H54 (cell line): ENCODE measurements at regions not wholly inside any gene's neighbourhood (a gene's known extent, or its start where the extent isn't known, plus 50 kb on each side); places are given as distances from the start of the nearest gene placed in this dataset.

Experiments
- DNase-seq: peaks from one replicate; pipeline ENCODE4 v3.0.0; 2011; ENCODE audit warnings: low spot score, mixed read lengths; ENCODE audit not compliant: insufficient read length
- FAIRE-seq: peaks from 3 replicates; lab custom pipeline; 2011; peaks lifted over from hg19 to GRCh38; lab: Jason Lieb, UNC
- POLR2A ChIP-seq: IDR thresholded peaks from 2 replicates; pipeline ENCODE4 v1.6.1; 2011; ENCODE audit warnings: low read depth, mild to moderate bottlenecking, low read length

DNA sequence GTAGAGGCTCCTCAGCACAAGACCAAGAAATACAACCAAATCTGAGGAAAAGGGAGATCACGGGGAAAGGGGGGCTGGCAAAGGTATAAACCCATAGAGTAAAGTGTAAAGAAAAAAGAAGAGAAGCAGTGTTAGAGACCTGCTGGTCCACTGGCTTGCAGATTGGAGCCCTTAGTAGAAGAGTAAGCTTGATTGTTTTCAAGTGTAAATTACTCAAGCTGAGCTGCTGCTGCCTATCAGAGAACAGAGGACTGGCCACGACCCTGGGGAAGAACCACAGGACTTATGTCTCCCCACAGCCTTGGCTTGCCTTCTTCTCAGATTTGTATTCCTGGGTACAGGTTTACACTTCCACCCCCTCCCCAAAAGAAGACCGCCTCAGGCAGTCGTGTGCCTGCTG, 294.2 kb downstream of the LMX1A start:
- DNase-seq = no peak
- no peak for FAIRE-seq

DNA sequence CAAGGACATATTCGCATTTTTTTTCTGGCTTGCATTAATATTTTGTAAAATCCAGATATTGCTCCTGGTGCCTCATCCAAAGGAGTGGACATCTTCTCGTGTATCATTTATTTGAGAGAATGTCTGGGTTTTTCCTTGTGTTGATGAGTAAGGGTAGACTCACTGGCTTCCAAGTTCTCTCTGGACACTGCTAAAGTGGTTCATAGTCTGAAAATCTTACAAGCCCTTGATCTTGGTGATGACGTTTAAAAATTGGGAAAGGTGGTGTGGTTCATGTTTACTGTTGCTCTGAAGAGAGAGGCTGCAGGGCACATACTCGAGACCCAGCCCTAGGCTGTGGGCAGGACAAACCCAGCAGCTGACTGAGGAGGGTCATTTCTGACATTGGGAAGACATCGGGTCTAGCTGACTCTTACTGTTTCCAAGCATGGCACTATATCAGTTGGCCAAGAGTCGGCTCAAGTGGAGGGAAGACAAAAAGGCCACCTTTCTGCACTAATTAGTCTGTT, 296.2 kb downstream of the LMX1A start:
- no peak for DNase-seq
- no peak for FAIRE-seq
- TF ChIP-seq POLR2A = no peak

More for the DNA sequence above, 294.2 kb downstream of the LMX1A start:
- TF ChIP-seq POLR2A = no peak

DNA sequence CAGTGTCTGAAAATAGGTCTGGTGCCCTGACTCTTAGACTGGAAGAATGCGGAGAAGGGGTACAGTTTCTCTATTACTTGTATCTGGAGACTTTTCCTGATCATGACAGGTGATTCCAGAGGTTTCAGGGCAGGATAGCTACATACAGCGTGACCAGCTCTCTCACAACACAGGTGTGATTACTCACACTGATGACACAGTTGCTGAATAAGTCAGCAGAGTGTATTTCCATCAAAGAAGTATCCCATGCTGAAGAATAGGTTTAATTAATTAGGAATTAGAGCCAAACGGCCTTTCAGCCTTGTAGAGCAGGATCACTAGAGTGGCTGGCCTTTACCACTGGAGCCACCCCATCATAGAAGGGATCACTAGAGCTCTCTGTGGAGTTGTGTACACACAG, 298.6 kb downstream of the LMX1A start:
- FAIRE-seq (no peak), DNase-seq (no peak)
- TF ChIP-seq POLR2A = no peak

DNA sequence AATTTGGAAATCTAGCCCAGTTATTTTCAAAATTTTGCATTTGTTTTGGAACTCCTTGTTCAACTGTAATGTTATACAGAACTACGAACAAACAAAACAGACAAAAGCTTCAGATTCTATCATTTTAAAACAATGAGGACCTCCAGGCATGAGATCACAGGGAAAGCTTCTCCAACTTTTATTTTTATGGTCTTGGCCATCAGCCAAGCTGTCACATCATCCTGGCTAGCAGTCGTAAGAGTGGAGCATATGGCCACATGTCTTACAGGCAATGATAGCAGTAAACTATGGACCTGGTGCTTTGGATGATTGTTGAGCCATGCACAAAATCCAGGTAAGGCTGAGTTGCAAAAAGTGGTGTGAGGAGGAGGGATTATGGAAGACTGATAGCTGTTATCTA, 299.6 kb downstream of the LMX1A start:
- FAIRE-seq (no peak), DNase-seq (no peak)
- TF ChIP-seq POLR2A = no peak

DNA sequence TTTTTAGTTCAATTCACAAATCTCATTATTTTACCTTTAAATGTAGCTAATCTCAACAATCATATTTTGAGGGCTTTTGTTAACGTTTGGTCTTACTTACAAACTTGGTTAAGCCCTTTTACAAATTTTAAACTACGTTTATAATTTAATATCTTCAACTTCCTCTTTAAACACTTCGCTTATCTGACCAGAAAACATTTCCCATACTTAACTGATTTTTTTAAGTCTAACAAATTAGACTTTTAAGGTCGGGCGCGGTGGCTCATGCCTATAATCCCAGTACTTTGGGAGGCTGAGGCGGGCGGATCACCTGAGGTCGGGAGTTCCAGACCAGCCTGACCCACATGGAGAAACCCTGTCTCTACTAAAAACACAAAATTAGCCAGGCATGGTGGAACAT, 300.9 kb downstream of the LMX1A start:
- no peak for TF ChIP-seq POLR2A
- DNase-seq (no peak), FAIRE-seq (no peak)

DNA sequence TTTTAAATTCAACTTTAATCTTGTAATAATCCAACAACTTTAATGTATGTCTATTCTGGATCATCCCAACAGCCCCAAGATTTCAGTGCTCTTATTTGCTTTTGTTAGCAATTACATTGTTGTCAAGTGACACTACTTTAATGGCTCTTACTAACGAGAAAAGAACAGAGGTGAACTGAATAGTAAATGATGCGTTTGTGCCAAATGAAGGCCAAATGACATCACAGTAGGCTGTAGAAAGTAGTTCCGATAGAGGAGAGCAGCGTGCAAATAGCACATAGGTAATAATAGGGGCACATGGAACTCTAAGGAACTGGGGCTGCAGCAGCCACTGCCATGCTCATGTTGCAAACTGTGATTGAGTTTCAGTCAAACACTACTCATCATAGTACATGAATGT, 301.9 kb downstream of the LMX1A start:
- TF ChIP-seq POLR2A = no peak
- FAIRE-seq (no peak), DNase-seq (no peak)

DNA sequence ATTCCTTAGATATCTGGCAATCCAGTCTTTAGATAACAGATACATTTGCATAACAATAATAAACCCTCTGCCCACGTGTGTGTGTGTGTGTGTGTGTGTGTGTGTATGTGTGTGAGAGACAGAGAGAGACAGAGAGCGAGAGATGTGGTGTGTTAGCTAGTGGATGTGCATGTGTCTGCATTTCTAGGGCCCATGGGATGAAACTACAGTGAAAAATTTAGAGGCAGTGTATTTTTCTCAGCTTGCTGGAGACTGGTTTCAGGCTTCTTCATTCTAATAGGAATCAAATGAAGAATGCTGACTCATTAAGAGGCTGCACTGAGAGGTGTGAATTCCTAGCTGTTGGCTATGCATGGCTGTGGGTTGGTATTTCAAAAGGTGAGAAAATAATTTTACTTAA, 303.2 kb downstream of the LMX1A start:
- DNase-seq (no peak), FAIRE-seq (no peak)
- TF ChIP-seq POLR2A = no peak

DNA sequence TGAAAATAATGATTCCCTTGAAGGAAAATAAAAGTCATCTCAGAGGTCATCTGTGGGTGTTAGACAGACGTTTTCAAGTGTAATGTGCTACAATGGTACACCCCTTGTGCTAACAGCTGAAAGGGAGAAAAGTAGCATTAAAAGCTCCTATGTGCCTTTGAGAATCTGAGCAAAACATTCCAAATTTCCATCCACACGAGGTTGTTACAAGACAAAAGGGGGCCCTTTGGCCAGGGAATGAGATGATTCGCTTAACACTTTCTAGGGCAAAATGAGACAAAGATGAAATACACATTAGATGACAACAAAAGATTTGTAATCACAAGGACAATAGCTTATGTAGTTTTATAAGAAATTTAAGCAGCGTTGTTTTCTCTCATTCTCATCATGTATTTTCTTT, 303.6 kb downstream of the LMX1A start:
- no peak for TF ChIP-seq POLR2A
- DNase-seq (no peak), FAIRE-seq (no peak)

DNA sequence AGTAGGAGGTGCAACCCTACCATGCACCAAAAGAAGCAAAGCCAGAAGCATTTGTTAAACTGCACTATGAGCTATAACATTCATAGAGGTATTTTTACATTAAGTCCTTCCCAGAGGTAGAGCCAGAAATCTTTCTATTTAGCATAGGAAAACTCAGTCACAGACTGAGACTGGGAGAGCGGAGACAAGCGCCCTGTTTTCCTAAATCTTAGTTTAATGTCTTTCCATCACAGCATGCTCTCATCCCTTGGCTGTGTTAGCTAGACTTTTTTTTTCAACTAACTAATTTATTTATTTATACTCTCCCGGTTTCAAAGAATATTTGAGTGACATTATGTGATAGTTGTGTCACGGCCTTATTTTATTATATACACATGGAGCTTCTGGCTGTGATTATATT, 304.1 kb downstream of the LMX1A start:
- DNase-seq = no peak
- TF ChIP-seq POLR2A = no peak
- no peak for FAIRE-seq

DNA sequence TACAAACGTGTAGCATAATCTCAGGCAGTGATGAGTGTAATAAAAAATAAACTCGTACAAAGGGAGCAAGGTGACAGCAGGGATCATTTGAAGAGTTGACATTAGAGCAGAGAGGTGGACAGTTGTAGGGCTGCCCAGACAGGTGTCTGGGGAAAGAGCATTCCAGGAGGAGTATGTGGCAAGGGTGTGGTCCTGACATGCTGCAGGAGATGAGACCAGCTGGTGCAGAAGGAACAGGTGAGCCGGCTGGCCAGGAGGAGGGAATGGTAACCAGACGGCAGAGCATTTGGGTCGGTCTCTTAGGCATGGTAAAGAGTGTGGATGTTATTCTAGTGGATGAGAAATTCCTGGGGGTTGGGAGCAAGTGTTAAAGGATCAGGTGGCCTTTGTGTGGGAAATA, 306.3 kb downstream of the LMX1A start:
- DNase-seq = no peak
- FAIRE-seq = no peak
- TF ChIP-seq POLR2A = no peak

DNA sequence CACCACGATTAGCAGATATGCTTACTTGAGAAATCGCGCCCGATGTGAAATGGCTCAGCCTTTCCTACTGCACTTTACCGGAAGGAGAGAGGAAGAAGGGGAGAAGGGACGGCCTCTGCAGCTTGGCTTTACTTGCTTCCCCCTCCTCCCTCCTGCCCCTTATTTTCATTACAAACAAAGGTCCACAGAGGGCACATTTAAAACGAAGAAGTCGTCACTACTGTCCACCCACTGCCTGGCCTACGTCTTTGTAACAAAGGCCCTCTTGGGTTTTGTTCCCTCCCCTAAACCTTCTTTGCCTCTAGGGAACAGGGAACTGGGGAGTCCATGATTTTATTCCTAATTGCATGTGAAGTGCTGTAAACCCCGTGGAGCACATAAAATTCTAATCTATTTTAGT, 308.5 kb downstream of the LMX1A start:
- DNase-seq (no peak), FAIRE-seq (no peak)
- no peak for TF ChIP-seq POLR2A

DNA sequence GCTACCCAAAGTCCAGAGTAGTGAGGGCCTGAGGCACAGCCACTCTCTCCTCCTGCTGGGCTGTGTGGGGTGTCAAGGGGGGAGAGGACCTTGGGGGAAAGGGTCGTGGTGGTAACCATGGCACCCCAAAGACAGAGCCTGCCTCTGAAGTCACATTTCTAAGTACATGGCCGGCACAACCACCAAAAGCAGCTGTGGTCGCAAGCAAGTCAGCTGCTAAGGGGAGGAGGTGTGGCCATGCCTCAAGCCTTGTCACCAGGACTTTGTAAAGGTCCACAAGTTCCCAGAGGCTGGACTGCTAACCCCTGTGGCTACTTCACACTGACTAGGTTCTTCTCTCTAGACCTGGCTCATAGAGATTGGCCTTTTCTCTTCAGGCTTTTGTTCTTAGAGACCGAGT, 310.6 kb downstream of the LMX1A start:
- FAIRE-seq (no peak), DNase-seq (no peak)
- no peak for TF ChIP-seq POLR2A

DNA sequence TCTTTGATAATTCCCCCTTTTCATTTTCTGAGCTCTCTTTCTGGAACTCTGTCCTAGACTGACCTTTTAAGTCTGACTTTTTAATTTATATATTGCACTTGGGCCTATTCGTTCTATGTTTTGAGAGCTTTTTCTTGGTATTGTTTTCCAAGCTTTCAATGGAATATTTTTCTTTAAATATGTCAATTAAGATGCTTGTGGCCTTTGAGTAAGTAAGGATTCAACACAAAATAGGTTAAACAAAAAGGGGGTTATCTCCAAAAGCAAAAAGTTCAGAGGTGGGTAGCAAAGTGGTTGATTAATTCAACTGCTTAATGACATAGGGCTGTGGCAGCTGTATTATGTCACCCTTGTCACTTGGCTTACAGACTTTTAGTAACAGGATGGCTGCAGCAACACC, 315.9 kb downstream of the LMX1A start:
- TF ChIP-seq POLR2A = no peak
- FAIRE-seq (no peak), DNase-seq (no peak)

DNA sequence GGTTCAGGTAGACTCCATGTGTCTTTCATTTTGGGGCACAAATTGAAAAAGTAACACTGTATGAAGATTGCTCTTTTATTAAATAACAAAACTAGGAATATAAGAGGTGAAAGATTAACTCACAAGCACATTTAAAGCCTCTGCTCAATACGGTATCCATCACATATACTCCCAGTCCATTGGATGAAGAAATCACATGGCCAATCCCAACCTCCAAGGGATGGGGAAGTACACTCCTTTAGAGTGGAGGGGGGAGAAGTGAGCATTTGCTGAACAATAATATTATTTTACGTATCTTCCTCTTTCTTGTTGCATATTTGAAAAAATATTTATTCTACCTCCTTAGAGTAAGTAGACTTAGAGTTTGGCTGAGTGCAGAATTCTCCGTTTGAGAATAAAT, 316.5 kb downstream of the LMX1A start:
- no peak for TF ChIP-seq POLR2A
- DNase-seq = no peak
- no peak for FAIRE-seq

DNA sequence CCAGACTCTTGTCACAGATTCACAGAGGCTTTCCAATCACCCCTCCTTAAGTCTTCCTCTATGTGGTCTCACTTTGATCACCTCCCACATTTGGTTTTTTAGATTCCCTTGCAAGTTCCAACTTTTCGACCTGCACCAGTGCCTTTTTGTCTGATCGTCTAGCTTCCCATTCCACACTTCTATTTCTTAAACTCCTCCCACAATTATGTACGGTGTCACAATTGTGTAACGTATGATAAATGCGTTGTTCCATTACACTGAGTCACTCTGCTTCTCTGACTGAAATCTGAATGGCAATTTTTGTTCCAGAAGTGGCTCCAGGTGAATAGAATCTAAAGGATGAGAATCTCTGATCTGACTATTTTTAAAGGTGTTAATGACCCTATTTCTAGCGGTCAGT, 320.1 kb downstream of the LMX1A start:
- no peak for TF ChIP-seq POLR2A
- FAIRE-seq = no peak

More for the DNA sequence above, 320.1 kb downstream of the LMX1A start:
- DNase-seq = no peak
